ENCODE measurements at regions not wholly inside any gene's neighbourhood (a gene's known extent, or its start where the extent isn't known, plus 50 kb on each side); places are given as distances from the start of the nearest gene placed in this dataset.

- Histone ChIP-seq H3K4me3 (replicated peaks; ENCODE audit: insufficient read depth, low read length) (no peak overlapping the region), H3K27me3 (ENCODE audit: insufficient read depth, poor library complexity, severe bottlenecking) (no peaks in the 10 kb centered on the region), H3K27ac (replicated peaks) (no peak overlapping the region)
- TF ChIP-seq, protein P1, sequence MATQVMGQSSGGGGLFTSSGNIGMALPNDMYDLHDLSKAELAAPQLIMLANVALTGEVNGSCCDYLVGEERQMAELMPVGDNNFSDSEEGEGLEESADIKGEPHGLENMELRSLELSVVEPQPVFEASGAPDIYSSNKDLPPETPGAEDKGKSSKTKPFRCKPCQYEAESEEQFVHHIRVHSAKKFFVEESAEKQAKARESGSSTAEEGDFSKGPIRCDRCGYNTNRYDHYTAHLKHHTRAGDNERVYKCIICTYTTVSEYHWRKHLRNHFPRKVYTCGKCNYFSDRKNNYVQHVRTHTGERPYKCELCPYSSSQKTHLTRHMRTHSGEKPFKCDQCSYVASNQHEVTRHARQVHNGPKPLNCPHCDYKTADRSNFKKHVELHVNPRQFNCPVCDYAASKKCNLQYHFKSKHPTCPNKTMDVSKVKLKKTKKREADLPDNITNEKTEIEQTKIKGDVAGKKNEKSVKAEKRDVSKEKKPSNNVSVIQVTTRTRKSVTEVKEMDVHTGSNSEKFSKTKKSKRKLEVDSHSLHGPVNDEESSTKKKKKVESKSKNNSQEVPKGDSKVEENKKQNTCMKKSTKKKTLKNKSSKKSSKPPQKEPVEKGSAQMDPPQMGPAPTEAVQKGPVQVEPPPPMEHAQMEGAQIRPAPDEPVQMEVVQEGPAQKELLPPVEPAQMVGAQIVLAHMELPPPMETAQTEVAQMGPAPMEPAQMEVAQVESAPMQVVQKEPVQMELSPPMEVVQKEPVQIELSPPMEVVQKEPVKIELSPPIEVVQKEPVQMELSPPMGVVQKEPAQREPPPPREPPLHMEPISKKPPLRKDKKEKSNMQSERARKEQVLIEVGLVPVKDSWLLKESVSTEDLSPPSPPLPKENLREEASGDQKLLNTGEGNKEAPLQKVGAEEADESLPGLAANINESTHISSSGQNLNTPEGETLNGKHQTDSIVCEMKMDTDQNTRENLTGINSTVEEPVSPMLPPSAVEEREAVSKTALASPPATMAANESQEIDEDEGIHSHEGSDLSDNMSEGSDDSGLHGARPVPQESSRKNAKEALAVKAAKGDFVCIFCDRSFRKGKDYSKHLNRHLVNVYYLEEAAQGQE (IDR thresholded peaks at IDR 0.05; ENCODE audit: insufficient replicate concordance, low read depth), result no peak
- TF ChIP-seq, protein P2, sequence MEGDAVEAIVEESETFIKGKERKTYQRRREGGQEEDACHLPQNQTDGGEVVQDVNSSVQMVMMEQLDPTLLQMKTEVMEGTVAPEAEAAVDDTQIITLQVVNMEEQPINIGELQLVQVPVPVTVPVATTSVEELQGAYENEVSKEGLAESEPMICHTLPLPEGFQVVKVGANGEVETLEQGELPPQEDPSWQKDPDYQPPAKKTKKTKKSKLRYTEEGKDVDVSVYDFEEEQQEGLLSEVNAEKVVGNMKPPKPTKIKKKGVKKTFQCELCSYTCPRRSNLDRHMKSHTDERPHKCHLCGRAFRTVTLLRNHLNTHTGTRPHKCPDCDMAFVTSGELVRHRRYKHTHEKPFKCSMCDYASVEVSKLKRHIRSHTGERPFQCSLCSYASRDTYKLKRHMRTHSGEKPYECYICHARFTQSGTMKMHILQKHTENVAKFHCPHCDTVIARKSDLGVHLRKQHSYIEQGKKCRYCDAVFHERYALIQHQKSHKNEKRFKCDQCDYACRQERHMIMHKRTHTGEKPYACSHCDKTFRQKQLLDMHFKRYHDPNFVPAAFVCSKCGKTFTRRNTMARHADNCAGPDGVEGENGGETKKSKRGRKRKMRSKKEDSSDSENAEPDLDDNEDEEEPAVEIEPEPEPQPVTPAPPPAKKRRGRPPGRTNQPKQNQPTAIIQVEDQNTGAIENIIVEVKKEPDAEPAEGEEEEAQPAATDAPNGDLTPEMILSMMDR (IDR thresholded peaks at IDR 0.05; ENCODE audit: insufficient read depth, low read length), result no peak
- DNase-seq (ENCODE audit: low read depth in 1 of 2, low spot score in 1 of 2), result no peak
Measured at GRCh38 chr2:107407017-107407416, 419.7 kb upstream of the RGPD4 start.

GRCh38 chr2:107407974-107408373, 418.7 kb upstream of the RGPD4 start:
- Histone ChIP-seq H3K27me3 (ENCODE audit: insufficient read depth, poor library complexity, severe bottlenecking) (no peaks in the 10 kb centered on the region), H3K4me3 (replicated peaks; ENCODE audit: insufficient read depth, low read length) (no peak overlapping the region), H3K27ac (replicated peaks) (no peak overlapping the region)
- TF ChIP-seq, protein P1 (IDR thresholded peaks at IDR 0.05; ENCODE audit: insufficient replicate concordance, low read depth), result no peak
- TF ChIP-seq, protein P2 (IDR thresholded peaks at IDR 0.05; ENCODE audit: insufficient read depth, low read length), result no peak
- TF ChIP-seq SPI1 (IDR thresholded peaks at IDR 0.05; ENCODE audit: borderline replicate concordance, low read depth) (no peak), GABPA (IDR thresholded peaks at IDR 0.05; ENCODE audit: low read depth) (no peak), POLR2AphosphoS5 (IDR thresholded peaks at IDR 0.05; ENCODE audit: low read depth) (no peak)
- DNase-seq (ENCODE audit: low read depth in 1 of 2, low spot score in 1 of 2), result no peak

- Histone ChIP-seq H3K4me3 (replicated peaks; ENCODE audit: insufficient read depth, low read length) (no peak overlapping the region), H3K27ac (replicated peaks) (no peak overlapping the region), H3K27me3 (ENCODE audit: insufficient read depth, poor library complexity, severe bottlenecking) (no peaks in the 10 kb centered on the region)
- DNase-seq (ENCODE audit: low read depth in 1 of 2, low spot score in 1 of 2), result no peak
- TF ChIP-seq, protein P1 (IDR thresholded peaks at IDR 0.05; ENCODE audit: insufficient replicate concordance, low read depth), result no peak
- TF ChIP-seq SPI1 (IDR thresholded peaks at IDR 0.05; ENCODE audit: borderline replicate concordance, low read depth) (no peak), GABPA (IDR thresholded peaks at IDR 0.05; ENCODE audit: low read depth) (no peak), POLR2AphosphoS5 (IDR thresholded peaks at IDR 0.05; ENCODE audit: low read depth) (no peak)
- TF ChIP-seq, protein P2 (IDR thresholded peaks at IDR 0.05; ENCODE audit: insufficient read depth, low read length), result no peak
Measured at GRCh38 chr2:107411267-107411666, 415.4 kb upstream of the RGPD4 start.

Measured in HL-60 (cell line).